Esophagus muscularis mucosa (tissue), 4 donors: ENCODE measurements at regions not wholly inside any gene's neighbourhood (a gene's known extent, or its start where the extent isn't known, plus 50 kb on each side); places are given as distances from the start of the nearest gene placed in this dataset.

Source experiments
- DNase-seq: peaks from one replicate; pipeline ENCODE4 v3.0.0-alpha.2; 2017; ENCODE audit errors: extremely low spot score
- H3K27ac ChIP-seq, 4 donors: fragments of 200-600 bp; sonication (generic); replicated peaks in 1 of 4; 1 replicate in 3 of 4; 2 replicates in 1 of 4; pipeline ENCODE4 v1.5.1; 2016 to 2019; ENCODE audit warnings: mild to moderate bottlenecking in 1 of 4
- H3K27me3 ChIP-seq, 4 donors: fragments of 200-600 bp; sonication (generic); one replicate each; pipeline versions ENCODE4 v1.5.1 to v1.6.0; 2016 to 2019
- H3K36me3 ChIP-seq, 4 donors: fragments of 200-600 bp; sonication (generic); one replicate each; pipeline ENCODE4 v1.5.1; 2016 to 2019
- H3K4me1 ChIP-seq, 4 donors: fragments of 200-600 bp; sonication (generic); one replicate each; pipeline ENCODE4 v1.5.1; 2016 to 2019
- H3K4me3 ChIP-seq, 4 donors: fragments of 200-600 bp; sonication (generic); 1 replicate in 2 of 4; 2 replicates in 2 of 4; pipeline ENCODE4 v1.5.1; 2016 to 2019; ENCODE audit warnings: mild to moderate bottlenecking in 4 of 4, moderate library complexity in 1 of 4
- H3K9me3 ChIP-seq, 4 donors: fragments of 200-600 bp; sonication (generic); 1 replicate in 3 of 4; 2 replicates in 1 of 4; pipeline ENCODE4 v1.5.1; 2016 to 2019
- CTCF ChIP-seq, 3 experiments: fragments of 200-600 bp in 2 of 3; fragments of 450-650 bp in 1 of 3; sonication (generic) in 2 of 3; IDR thresholded peaks; one replicate each; pipeline ENCODE4 v1.5.1; 2017 to 2019; ENCODE audit warnings: antibody characterized with exemption in 3 of 3, mild to moderate bottlenecking in 2 of 3, moderate library complexity in 1 of 3
- EP300 ChIP-seq: sonication (generic); formaldehyde crosslinking; IDR thresholded peaks from one replicate; pipeline ENCODE4 v1.6.1; 2017; ENCODE audit warnings: antibody characterized with exemption
- POLR2A ChIP-seq: fragments of 450-650 bp; IDR thresholded peaks from one replicate; pipeline ENCODE4 v1.6.1; 2017; ENCODE audit warnings: antibody characterized with exemption, moderate library complexity, mild to moderate bottlenecking, low read depth
- POLR2AphosphoS5 ChIP-seq, 2 donors: sonication (generic); formaldehyde crosslinking; IDR thresholded peaks; one replicate each; pipeline ENCODE4 v1.6.1; 2017; ENCODE audit warnings: antibody characterized with exemption in 2 of 2
- WGBS: methylation state at CpG from one replicate; pipeline ENCODE4 v1.1.5; 2018; 5-methylcytosine and 5-hydroxymethylcytosine counted together
- intact Hi-C: fragments of 100-400 bp; cut with DNase I; formaldehyde crosslinking; loops from one replicate; pipeline ENCODE4 v1.15.1; 2023

- WGBS = 100% methylated on average over 4 of the region's 4 CpGs
- Histone ChIP-seq H3K4me1 (no peaks in the 10 kb centered on the region), H3K36me3 (no peaks in the 10 kb centered on the region), H3K9me3 (no peaks in the 10 kb centered on the region), H3K27ac (no peak overlapping the region), H3K4me3 (no peak overlapping the region), H3K27me3 (no peaks in the 10 kb centered on the region)
- intact Hi-C loops = no loop called here
- DNase-seq = no peak
- TF ChIP-seq POLR2A = no peak
- TF ChIP-seq EP300 = no peak
- TF ChIP-seq CTCF (IDR thresholded peaks at IDR 0.05) = no peak
- TF ChIP-seq POLR2AphosphoS5 (IDR thresholded peaks at IDR 0.05) = no peak
These were observed 102.9 kb upstream of the PRL start for GRCh38 chr6:22399693-22400092.

GRCh38 chr6:22401206-22401605, 104.4 kb upstream of the PRL start:
- TF ChIP-seq CTCF (IDR thresholded peaks at IDR 0.05) (no peak), POLR2AphosphoS5 (IDR thresholded peaks at IDR 0.05) (no peak)

GRCh38 chr6:22401932-22402331, 105.1 kb upstream of the PRL start:
- Histone ChIP-seq H3K4me1 (no peaks in the 10 kb centered on the region), H3K36me3 (no peaks in the 10 kb centered on the region), H3K27me3 (no peaks in the 10 kb centered on the region), H3K4me3 (no peak overlapping the region), H3K27ac (no peak overlapping the region), H3K9me3 (no peaks in the 10 kb centered on the region)
- TF ChIP-seq POLR2A (no peak), CTCF (IDR thresholded peaks at IDR 0.05) (no peak), EP300 (no peak), POLR2AphosphoS5 (IDR thresholded peaks at IDR 0.05) (no peak)
- intact Hi-C loops = no loop called here
- DNase-seq = no peak
- 91% methylated on average over 2 of the region's 2 CpGs for WGBS

More at GRCh38 chr6:22401206-22401605, 104.4 kb upstream of the PRL start:
- Histone ChIP-seq H3K27me3 (no peaks in the 10 kb centered on the region), H3K27ac (no peak overlapping the region), H3K4me3 (no peak overlapping the region), H3K36me3 (no peaks in the 10 kb centered on the region), H3K9me3 (no peaks in the 10 kb centered on the region), H3K4me1 (no peaks in the 10 kb centered on the region)
- intact Hi-C loops = no loop called here
- DNase-seq = no peak
- WGBS = 92% methylated on average over 1 of the region's 1 CpG

- DNase-seq = no peak
- no peak overlapping the region for H3K4me3 ChIP-seq
- H3K36me3 ChIP-seq = no peaks in the 10 kb centered on the region
- H3K4me1 ChIP-seq = peaks cover 0 to 10% (median 0%) of the 10 kb centered on the region in 4 donors
- WGBS = 100% methylated on average over 1 of the region's 1 CpG
- H3K9me3 ChIP-seq = no peaks in the 10 kb centered on the region
- intact Hi-C loops = no loop called here
- no peaks in the 10 kb centered on the region for H3K27me3 ChIP-seq
- TF ChIP-seq CTCF (IDR thresholded peaks at IDR 0.05) = no peak
- TF ChIP-seq EP300 = no peak
- no peak for TF ChIP-seq POLR2A
- TF ChIP-seq POLR2AphosphoS5 (IDR thresholded peaks at IDR 0.05) = no peak
- no peak overlapping the region for H3K27ac ChIP-seq
These were observed 112.7 kb upstream of the PRL start for GRCh38 chr6:22409486-22409885.

- no peak overlapping the region for H3K27ac ChIP-seq
- 92% methylated on average over 3 of the region's 3 CpGs for whole genome bisulfite sequencing
- H3K27me3 ChIP-seq = no peaks in the 10 kb centered on the region
- no peaks in the 10 kb centered on the region for H3K36me3 ChIP-seq
- H3K9me3 ChIP-seq = no peaks in the 10 kb centered on the region
- DNase-seq = no peak
- TF ChIP-seq EP300 = no peak
- no peak for TF ChIP-seq POLR2AphosphoS5 (IDR thresholded peaks at IDR 0.05)
- no peak for TF ChIP-seq POLR2A
- no peak for TF ChIP-seq CTCF (IDR thresholded peaks at IDR 0.05)
- intact Hi-C loops = no loop called here
- peaks cover 0 to 10% (median 0%) of the 10 kb centered on the region in 4 donors for H3K4me1 ChIP-seq
- no peak overlapping the region for H3K4me3 ChIP-seq
These were observed 114.7 kb upstream of the PRL start for GRCh38 chr6:22411376-22412105.
